HG03442 (cell line): ENCODE measurements at regions not wholly inside any gene's neighbourhood (a gene's known extent, or its start where the extent isn't known, plus 50 kb on each side); places are given as distances from the start of the nearest gene placed in this dataset.
A peak's percentile ranks its signal among the peaks of the same experiment; 100 is the strongest.

ENCODE experiments used
- ATAC-seq: cut with Tn5 transposase; IDR thresholded peaks from one replicate; pipeline ENCODE4 v1.9.1; 2021; ENCODE audit warnings: mild to moderate bottlenecking, moderate library complexity; ENCODE audit not compliant: unreplicated experiment

GRCh38 chr3:24963762-24964625, 464.1 kb upstream of the RARB start:
- ATAC-seq: no peak

- no peak for ATAC-seq
Observed at GRCh38 chr3:24965706-24966385, 462.2 kb upstream of the RARB start.

- ATAC-seq: no peak
Observed at GRCh38 chr3:24968036-24968435, 460.0 kb upstream of the RARB start.

GRCh38 chr3:24972491-24972890, 455.6 kb upstream of the RARB start:
- no peak for ATAC-seq

- ATAC-seq: no peak
Observed at GRCh38 chr3:24981309-24981708, 446.8 kb upstream of the RARB start.

- no peak for ATAC-seq
Observed at GRCh38 chr3:24981924-24982323, 446.1 kb upstream of the RARB start.

- no peak for ATAC-seq
Observed at GRCh38 chr3:24985668-24986067, 442.4 kb upstream of the RARB start.

- no peak for ATAC-seq
Observed at GRCh38 chr3:24986612-24987011, 441.5 kb upstream of the RARB start.

GRCh38 chr3:24999357-24999756, 428.7 kb upstream of the RARB start:
- no peak for ATAC-seq

- ATAC-seq: no peak
Observed at GRCh38 chr3:25000971-25001591, 427.0 kb upstream of the RARB start.

- ATAC-seq: no peak
Observed at GRCh38 chr3:25002052-25002451, 426.0 kb upstream of the RARB start.

- peak; percentile 98 for ATAC-seq
Observed at GRCh38 chr3:25007974-25008658, 419.9 kb upstream of the RARB start.

- no peak for ATAC-seq
Observed at GRCh38 chr3:25009665-25010064, 418.4 kb upstream of the RARB start.

- ATAC-seq: no peak
Observed at GRCh38 chr3:25015599-25015998, 412.5 kb upstream of the RARB start.

GRCh38 chr3:25018909-25019308, 409.2 kb upstream of the RARB start:
- no peak for ATAC-seq

GRCh38 chr3:25019506-25019905, 408.6 kb upstream of the RARB start:
- no peak for ATAC-seq

GRCh38 chr3:25021816-25022215, 406.2 kb upstream of the RARB start:
- no peak for ATAC-seq

- ATAC-seq: no peak
Observed at GRCh38 chr3:25023876-25024275, 404.2 kb upstream of the RARB start.

GRCh38 chr3:25025236-25025635, 402.8 kb upstream of the RARB start:
- ATAC-seq: no peak

GRCh38 chr3:25027650-25028049, 400.4 kb upstream of the RARB start:
- ATAC-seq: no peak

GRCh38 chr3:25029820-25030219, 398.2 kb upstream of the RARB start:
- ATAC-seq: no peak
